PFSK-1 (cell line): ENCODE measurements at regions not wholly inside any gene's neighbourhood (a gene's known extent, or its start where the extent isn't known, plus 50 kb on each side); places are given as distances from the start of the nearest gene placed in this dataset.

ENCODE experiments used
- POLR2AphosphoS5 ChIP-seq: IDR thresholded peaks from 2 replicates; pipeline ENCODE4 v1.6.1; 2012; ENCODE audit warnings: low read depth, mild to moderate bottlenecking, control low read depth, low read length, moderate library complexity
- SIN3A ChIP-seq: IDR thresholded peaks from 2 replicates; pipeline ENCODE4 v1.6.1; 2012; ENCODE audit warnings: mild to moderate bottlenecking, low read length, moderate library complexity, borderline replicate concordance; ENCODE audit not compliant: insufficient read depth

DNA sequence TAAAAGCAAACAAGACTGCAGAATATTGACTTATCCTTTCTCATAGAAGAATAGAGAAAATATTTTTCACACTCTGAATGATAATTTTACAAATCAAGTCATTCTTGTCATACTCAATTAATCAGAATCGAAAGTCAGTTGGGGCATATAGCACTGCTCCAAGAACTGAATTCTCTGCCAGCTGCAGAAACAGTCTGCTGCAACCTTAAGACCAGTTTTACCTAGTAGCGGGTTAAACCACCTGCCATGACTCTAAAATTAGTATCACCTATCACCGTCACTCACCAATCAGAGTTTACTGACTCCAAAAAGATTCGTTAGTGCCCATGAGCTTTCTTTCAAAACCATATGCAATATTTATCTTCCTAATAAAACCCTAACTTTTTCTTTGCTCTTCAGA, 429.0 kb upstream of the GRM3 start:
- TF ChIP-seq POLR2AphosphoS5 (no peak), SIN3A (no peak)
